ENCODE measurements at regions not wholly inside any gene's neighbourhood (a gene's known extent, or its start where the extent isn't known, plus 50 kb on each side); places are given as distances from the start of the nearest gene placed in this dataset.

DNA sequence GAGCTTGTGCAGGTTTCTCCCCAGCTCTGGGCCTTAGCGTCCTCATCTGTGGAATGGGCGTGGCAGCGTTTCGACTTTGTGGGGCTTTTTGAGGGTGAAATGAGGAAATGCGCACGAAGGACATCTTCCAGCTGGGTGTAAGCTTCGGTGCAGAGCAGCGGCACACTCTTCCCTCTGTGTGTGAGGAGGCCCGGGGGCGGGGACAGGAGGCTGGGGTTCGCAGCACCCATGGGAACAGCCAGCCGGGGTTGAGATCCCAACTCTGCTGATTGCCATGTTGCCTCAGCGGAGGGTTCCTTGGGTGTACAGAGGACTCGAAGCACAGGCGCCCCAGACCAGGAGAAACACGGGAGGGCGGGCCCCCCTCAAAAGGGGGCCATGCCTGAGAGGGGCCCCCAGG, 265.6 kb downstream of the NSG2 start:
- Histone ChIP-seq H3K4me1 (peaks cover 0 to 14% (median 11%) of the 10 kb centered on the region in 4 donors), H3K27ac (no peak overlapping the region), H3K4me3 (no peak overlapping the region), H3K27me3 (peaks cover 0 to 54% of the 10 kb centered on the region in 2 donors), H3K9me3 (no peaks in the 10 kb centered on the region), H3K36me3 (no peaks in the 10 kb centered on the region)
- DNase-seq, result no peak
- intact Hi-C loops (cut with DNase I; ENCODE audit: low total_unique reads), result loop anchor here (5.0 kb wide), 2 partner anchors 264 to 689 kb away; partner anchors contain the start of gene NSG2
- TF ChIP-seq, protein P1, sequence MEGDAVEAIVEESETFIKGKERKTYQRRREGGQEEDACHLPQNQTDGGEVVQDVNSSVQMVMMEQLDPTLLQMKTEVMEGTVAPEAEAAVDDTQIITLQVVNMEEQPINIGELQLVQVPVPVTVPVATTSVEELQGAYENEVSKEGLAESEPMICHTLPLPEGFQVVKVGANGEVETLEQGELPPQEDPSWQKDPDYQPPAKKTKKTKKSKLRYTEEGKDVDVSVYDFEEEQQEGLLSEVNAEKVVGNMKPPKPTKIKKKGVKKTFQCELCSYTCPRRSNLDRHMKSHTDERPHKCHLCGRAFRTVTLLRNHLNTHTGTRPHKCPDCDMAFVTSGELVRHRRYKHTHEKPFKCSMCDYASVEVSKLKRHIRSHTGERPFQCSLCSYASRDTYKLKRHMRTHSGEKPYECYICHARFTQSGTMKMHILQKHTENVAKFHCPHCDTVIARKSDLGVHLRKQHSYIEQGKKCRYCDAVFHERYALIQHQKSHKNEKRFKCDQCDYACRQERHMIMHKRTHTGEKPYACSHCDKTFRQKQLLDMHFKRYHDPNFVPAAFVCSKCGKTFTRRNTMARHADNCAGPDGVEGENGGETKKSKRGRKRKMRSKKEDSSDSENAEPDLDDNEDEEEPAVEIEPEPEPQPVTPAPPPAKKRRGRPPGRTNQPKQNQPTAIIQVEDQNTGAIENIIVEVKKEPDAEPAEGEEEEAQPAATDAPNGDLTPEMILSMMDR (IDR thresholded peaks at IDR 0.05), result no peak

DNA sequence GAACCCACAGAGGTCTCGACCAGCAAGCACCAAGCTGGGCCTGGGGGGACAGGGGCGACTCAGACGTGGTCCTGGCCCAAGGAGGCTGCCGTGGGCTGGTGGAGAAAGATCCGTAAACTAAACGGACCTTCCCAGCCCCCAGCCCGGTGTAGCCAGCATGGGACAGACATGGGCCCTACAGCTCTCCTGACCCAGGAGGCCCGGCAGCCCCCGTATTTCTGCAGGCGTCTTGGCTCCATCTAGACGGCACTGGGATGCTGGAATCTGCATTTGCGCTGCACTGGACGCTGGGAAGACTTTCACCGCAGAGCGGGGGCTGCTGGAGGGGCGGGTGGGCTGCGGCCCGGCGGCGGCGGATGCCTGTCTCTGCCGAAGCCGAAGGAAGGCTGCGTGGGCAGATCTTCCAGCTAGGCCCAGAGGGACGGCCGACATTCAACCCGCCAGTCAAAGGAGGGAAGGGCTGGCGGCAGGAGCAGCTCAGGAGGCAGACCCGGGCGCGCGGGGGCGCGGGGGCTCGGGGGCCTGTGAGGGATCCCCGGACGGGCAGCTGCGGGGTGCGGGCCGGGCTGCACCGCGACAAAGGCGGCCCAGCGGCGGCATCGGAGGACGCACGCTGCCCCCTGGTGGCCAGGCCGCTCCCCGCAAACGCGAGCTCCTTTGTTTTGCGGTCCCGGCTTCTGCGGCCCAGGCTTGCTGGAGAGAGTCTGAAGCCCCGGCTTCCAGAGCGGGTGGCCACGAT, 266.2 kb downstream of the NSG2 start:
- peaks cover 0 to 14% (median 11%) of the 10 kb centered on the region in 4 donors for H3K4me1 ChIP-seq
- intact Hi-C loops (cut with DNase I; ENCODE audit: low total_unique reads), result loop anchor here (5.0 kb wide), 2 partner anchors 264 to 689 kb away; partner anchors contain the start of gene NSG2
- no peaks in the 10 kb centered on the region for H3K36me3 ChIP-seq
- H3K27me3 ChIP-seq, result peaks cover 0 to 58% of the 10 kb centered on the region in 2 donors
- TF ChIP-seq, protein P1 (IDR thresholded peaks at IDR 0.05), result peak; percentile 77 to 84
- peak in 1 of 2 donors; percentile 54 for DNase-seq
- peak overlapping the region; percentile 30 to 51 for H3K4me3 ChIP-seq
- H3K27ac ChIP-seq, result no peak overlapping the region
- H3K9me3 ChIP-seq, result no peaks in the 10 kb centered on the region

DNA sequence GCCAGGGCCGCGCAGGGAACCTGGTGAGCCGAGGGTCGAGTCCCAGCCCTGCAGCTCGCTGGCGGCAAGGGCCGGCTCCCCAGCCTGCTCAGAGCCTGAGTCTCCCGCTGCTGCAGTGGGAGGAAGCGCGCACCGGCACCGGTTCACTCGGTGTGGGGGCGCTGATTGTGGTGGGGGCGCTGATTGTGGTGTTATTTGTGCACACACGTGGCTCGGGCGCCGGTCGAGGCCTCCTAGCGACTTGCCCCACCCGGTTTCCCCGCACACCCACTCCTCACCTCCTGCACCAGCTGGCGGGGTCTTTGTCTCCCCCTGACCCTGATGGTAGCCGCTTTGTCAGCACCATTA, 266.7 kb downstream of the NSG2 start:
- peaks cover 0 to 14% (median 11%) of the 10 kb centered on the region in 4 donors for H3K4me1 ChIP-seq
- TF ChIP-seq, protein P1 (IDR thresholded peaks at IDR 0.05), result no peak
- no peak for DNase-seq
- H3K36me3 ChIP-seq, result no peaks in the 10 kb centered on the region
- H3K4me3 ChIP-seq, result peak overlapping the region; percentile 30 to 51
- peaks cover 0 to 63% of the 10 kb centered on the region in 2 donors for H3K27me3 ChIP-seq
- H3K9me3 ChIP-seq, result no peaks in the 10 kb centered on the region
- no peak overlapping the region for H3K27ac ChIP-seq
- intact Hi-C loops (cut with DNase I; ENCODE audit: low total_unique reads), result loop anchor here (5.0 kb wide), 2 partner anchors 265 to 690 kb away; partner anchors contain the start of gene NSG2

DNA sequence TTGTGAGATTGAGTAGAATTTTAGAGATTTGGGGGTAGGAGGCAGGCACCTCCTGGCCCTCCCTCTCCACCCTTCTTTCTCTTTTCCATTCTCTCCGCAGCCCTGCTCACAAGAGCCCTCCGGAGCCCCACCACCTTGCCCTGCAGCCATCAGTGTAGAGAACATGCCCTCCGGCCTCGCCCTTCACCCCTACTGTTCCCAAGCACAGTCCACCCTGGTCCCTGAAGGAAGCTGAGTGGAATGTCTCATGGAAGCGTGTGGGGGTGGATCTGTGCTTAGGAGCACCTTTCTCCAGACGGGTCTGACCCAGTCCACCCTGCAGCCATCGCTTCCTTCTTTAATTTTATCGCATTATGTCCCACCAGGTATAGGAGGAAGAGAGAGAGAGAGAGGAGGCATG, 267.1 kb downstream of the NSG2 start:
- intact Hi-C loops (cut with DNase I; ENCODE audit: low total_unique reads), result loop anchor here (5.0 kb wide), 2 partner anchors 265 to 690 kb away; partner anchors contain the start of gene NSG2
- peaks cover 0 to 63% of the 10 kb centered on the region in 2 donors for H3K27me3 ChIP-seq
- no peak overlapping the region for H3K4me3 ChIP-seq

DNA sequence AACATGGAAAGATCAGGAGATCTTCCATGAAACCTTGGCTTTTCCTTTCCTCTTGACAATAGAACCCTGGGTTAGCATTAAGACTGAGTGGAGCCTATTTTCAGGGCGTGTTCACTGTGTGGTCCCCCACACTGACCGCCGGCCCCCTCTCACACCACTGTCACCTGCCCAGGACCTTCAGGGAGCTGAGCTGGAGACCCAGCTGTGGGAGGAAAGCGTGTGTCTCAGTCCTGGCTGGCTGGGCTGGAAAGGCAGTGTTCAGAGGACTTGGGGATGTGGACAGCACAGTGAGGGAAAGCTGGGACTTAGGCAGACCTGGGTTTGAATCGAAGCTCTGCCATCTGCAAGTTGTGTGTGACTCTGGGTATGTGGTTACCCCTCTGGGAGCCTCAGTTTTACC, 268.1 kb downstream of the NSG2 start:
- no peaks in the 10 kb centered on the region for H3K9me3 ChIP-seq
- intact Hi-C loops (cut with DNase I; ENCODE audit: low total_unique reads), result loop anchor here (5.0 kb wide), 2 partner anchors 266 to 691 kb away; partner anchors contain the start of gene NSG2
- H3K4me3 ChIP-seq, result no peak overlapping the region
- TF ChIP-seq, protein P1 (IDR thresholded peaks at IDR 0.05), result no peak
- no peak overlapping the region for H3K27ac ChIP-seq
- H3K27me3 ChIP-seq, result peaks cover 0 to 63% of the 10 kb centered on the region in 2 donors
- DNase-seq, result peak in 1 of 2 donors; percentile 53
- no peaks in the 10 kb centered on the region for H3K36me3 ChIP-seq
- H3K4me1 ChIP-seq, result peaks cover 0 to 14% (median 12%) of the 10 kb centered on the region in 4 donors

More for the DNA sequence above, 267.1 kb downstream of the NSG2 start:
- TF ChIP-seq, protein P1 (IDR thresholded peaks at IDR 0.05), result no peak
- Histone ChIP-seq H3K36me3 (no peaks in the 10 kb centered on the region), H3K27ac (no peak overlapping the region), H3K4me1 (peaks cover 0 to 14% (median 12%) of the 10 kb centered on the region in 4 donors), H3K9me3 (no peaks in the 10 kb centered on the region)
- DNase-seq, result no peak
